ENCODE measurements at regions not wholly inside any gene's neighbourhood (a gene's known extent, or its start where the extent isn't known, plus 50 kb on each side); places are given as distances from the start of the nearest gene placed in this dataset.

GRCh38 chr5:174242573-174242972 is 197.1 kb downstream of the NSG2 start:
- intact Hi-C loops (cut with DNase I; ENCODE audit: low total_unique reads), result no loop called here
- no peak for DNase-seq (ENCODE audit: low spot score in 2 of 2)
- no peak overlapping the region for H3K27ac ChIP-seq
- H3K36me3 ChIP-seq, result no peaks in the 10 kb centered on the region
- H3K4me1 ChIP-seq, result no peaks in the 10 kb centered on the region
- no peaks in the 10 kb centered on the region for H3K27me3 ChIP-seq
- no peak overlapping the region for H3K4me3 ChIP-seq
- peaks cover 0 to 3% of the 10 kb centered on the region in 2 donors for H3K9me3 ChIP-seq
- TF ChIP-seq POLR2A (IDR thresholded peaks at IDR 0.05), result no peak
- no peak for TF ChIP-seq CTCF (IDR thresholded peaks at IDR 0.05)
- no peak for TF ChIP-seq POLR2AphosphoS5 (IDR thresholded peaks at IDR 0.05)

GRCh38 chr5:174243904-174244303 is 198.4 kb downstream of the NSG2 start:
- Histone ChIP-seq H3K9me3 (peaks cover 0 to 3% of the 10 kb centered on the region in 2 donors), H3K4me3 (no peak overlapping the region), H3K27ac (no peak overlapping the region), H3K36me3 (no peaks in the 10 kb centered on the region), H3K27me3 (no peaks in the 10 kb centered on the region), H3K4me1 (no peaks in the 10 kb centered on the region)
- intact Hi-C loops (cut with DNase I; ENCODE audit: low total_unique reads), result no loop called here
- no peak for TF ChIP-seq CTCF (IDR thresholded peaks at IDR 0.05)
- TF ChIP-seq POLR2A (IDR thresholded peaks at IDR 0.05), result no peak
- TF ChIP-seq POLR2AphosphoS5 (IDR thresholded peaks at IDR 0.05), result no peak
- no peak for DNase-seq (ENCODE audit: low spot score in 2 of 2)

- no peaks in the 10 kb centered on the region for H3K9me3 ChIP-seq
- H3K27ac ChIP-seq, result no peak overlapping the region
- no peaks in the 10 kb centered on the region for H3K4me1 ChIP-seq
- no peaks in the 10 kb centered on the region for H3K27me3 ChIP-seq
- H3K4me3 ChIP-seq, result no peak overlapping the region
- DNase-seq (ENCODE audit: low spot score in 2 of 2), result no peak
- H3K36me3 ChIP-seq, result no peaks in the 10 kb centered on the region
- intact Hi-C loops (cut with DNase I; ENCODE audit: low total_unique reads), result no loop called here
- TF ChIP-seq POLR2AphosphoS5 (IDR thresholded peaks at IDR 0.05) (no peak), POLR2A (IDR thresholded peaks at IDR 0.05) (no peak), CTCF (IDR thresholded peaks at IDR 0.05) (no peak)
These were observed 200.1 kb downstream of the NSG2 start for GRCh38 chr5:174245516-174246075.

DNA sequence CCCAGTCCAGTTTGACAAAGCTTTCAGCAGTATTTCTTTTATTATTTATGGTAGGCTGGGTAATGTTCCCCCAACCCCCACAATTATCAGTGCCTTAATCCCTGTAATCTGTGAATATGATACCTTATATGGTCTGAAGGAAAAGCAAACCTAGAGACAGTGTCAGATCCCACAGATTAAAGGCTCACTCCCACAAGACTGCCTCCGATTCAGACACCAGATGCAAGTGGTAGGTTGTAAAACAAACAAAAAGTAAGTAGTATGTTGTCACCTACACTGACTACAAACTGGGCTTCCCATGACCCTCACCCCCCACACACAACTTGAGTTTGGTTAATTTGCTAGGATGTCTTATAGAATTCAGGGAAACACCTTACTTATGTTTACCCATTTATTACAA is 201.2 kb downstream of the NSG2 start:
- no peak for DNase-seq (ENCODE audit: low spot score in 2 of 2)
- no peak overlapping the region for H3K27ac ChIP-seq
- intact Hi-C loops (cut with DNase I; ENCODE audit: low total_unique reads), result no loop called here
- TF ChIP-seq POLR2AphosphoS5 (IDR thresholded peaks at IDR 0.05), result no peak
- TF ChIP-seq POLR2A (IDR thresholded peaks at IDR 0.05), result no peak
- no peak for TF ChIP-seq CTCF (IDR thresholded peaks at IDR 0.05)
- H3K9me3 ChIP-seq, result no peaks in the 10 kb centered on the region
- no peaks in the 10 kb centered on the region for H3K4me1 ChIP-seq
- no peaks in the 10 kb centered on the region for H3K27me3 ChIP-seq
- no peak overlapping the region for H3K4me3 ChIP-seq
- no peaks in the 10 kb centered on the region for H3K36me3 ChIP-seq

GRCh38 chr5:174247301-174247700 is 201.8 kb downstream of the NSG2 start:
- intact Hi-C loops (cut with DNase I; ENCODE audit: low total_unique reads), result no loop called here
- no peak for TF ChIP-seq CTCF (IDR thresholded peaks at IDR 0.05)
- TF ChIP-seq POLR2AphosphoS5 (IDR thresholded peaks at IDR 0.05), result no peak
- TF ChIP-seq POLR2A (IDR thresholded peaks at IDR 0.05), result no peak
- H3K36me3 ChIP-seq, result no peaks in the 10 kb centered on the region
- H3K27me3 ChIP-seq, result no peaks in the 10 kb centered on the region
- H3K4me3 ChIP-seq, result no peak overlapping the region
- DNase-seq (ENCODE audit: low spot score in 2 of 2), result no peak
- no peaks in the 10 kb centered on the region for H3K9me3 ChIP-seq
- H3K4me1 ChIP-seq, result no peaks in the 10 kb centered on the region
- H3K27ac ChIP-seq, result no peak overlapping the region
